ENCODE measurements at regions not wholly inside any gene's neighbourhood (a gene's known extent, or its start where the extent isn't known, plus 50 kb on each side); places are given as distances from the start of the nearest gene placed in this dataset.
A peak's percentile ranks its signal among the peaks of the same experiment; 100 is the strongest.

GRCh38 chr6:135129136-135129856, 51.8 kb upstream of the MYB start:
- Histone ChIP-seq H3K4me1 (no peaks in the 10 kb centered on the region), H3K27ac (no peak overlapping the region), H3K27me3 (no peaks in the 10 kb centered on the region), H3K9me3 (no peaks in the 10 kb centered on the region), H3K4me3 (no peak overlapping the region), H3K36me3 (no peaks in the 10 kb centered on the region)
- peak; percentile 49 for ATAC-seq
- TF ChIP-seq CTCF (IDR thresholded peaks at IDR 0.05) = no peak
- intact Hi-C loops (cut with DNase I) = no loop called here
- DNase-seq = no peak

- intact Hi-C loops (cut with DNase I) = no loop called here
- peak; percentile 49 for ATAC-seq
- no peak for DNase-seq
- H3K9me3 ChIP-seq = no peaks in the 10 kb centered on the region
- no peaks in the 10 kb centered on the region for H3K4me1 ChIP-seq
- no peak overlapping the region for H3K4me3 ChIP-seq
- H3K27ac ChIP-seq = no peak overlapping the region
- H3K36me3 ChIP-seq = no peaks in the 10 kb centered on the region
- no peaks in the 10 kb centered on the region for H3K27me3 ChIP-seq
- no peak for TF ChIP-seq CTCF (IDR thresholded peaks at IDR 0.05)
These were observed 52.7 kb upstream of the MYB start for GRCh38 chr6:135128268-135128914.

GRCh38 chr6:135126729-135127128, 54.4 kb upstream of the MYB start:
- intact Hi-C loops (cut with DNase I) = no loop called here
- ATAC-seq = no peak
- no peaks in the 10 kb centered on the region for H3K27me3 ChIP-seq
- no peaks in the 10 kb centered on the region for H3K4me1 ChIP-seq
- H3K27ac ChIP-seq = no peak overlapping the region
- no peak for TF ChIP-seq CTCF (IDR thresholded peaks at IDR 0.05)
- no peaks in the 10 kb centered on the region for H3K36me3 ChIP-seq
- H3K4me3 ChIP-seq = no peak overlapping the region
- DNase-seq = no peak
- no peaks in the 10 kb centered on the region for H3K9me3 ChIP-seq

GRCh38 chr6:135126034-135126433, 55.1 kb upstream of the MYB start:
- Histone ChIP-seq H3K4me3 (no peak overlapping the region), H3K4me1 (no peaks in the 10 kb centered on the region), H3K36me3 (no peaks in the 10 kb centered on the region), H3K9me3 (no peaks in the 10 kb centered on the region), H3K27ac (no peak overlapping the region), H3K27me3 (no peaks in the 10 kb centered on the region)
- TF ChIP-seq CTCF (IDR thresholded peaks at IDR 0.05) = no peak
- intact Hi-C loops (cut with DNase I) = no loop called here
- ATAC-seq (no peak), DNase-seq (no peak)

- no peak for TF ChIP-seq CTCF (IDR thresholded peaks at IDR 0.05)
- ATAC-seq (no peak), DNase-seq (no peak)
- Histone ChIP-seq H3K4me3 (no peak overlapping the region), H3K9me3 (no peaks in the 10 kb centered on the region), H3K4me1 (no peaks in the 10 kb centered on the region), H3K27ac (no peak overlapping the region), H3K36me3 (no peaks in the 10 kb centered on the region), H3K27me3 (no peaks in the 10 kb centered on the region)
- intact Hi-C loops (cut with DNase I) = no loop called here
These were observed 59.7 kb upstream of the MYB start for GRCh38 chr6:135121434-135121833.
